ENCODE measurements at regions not wholly inside any gene's neighbourhood (a gene's known extent, or its start where the extent isn't known, plus 50 kb on each side); places are given as distances from the start of the nearest gene placed in this dataset.

DNA sequence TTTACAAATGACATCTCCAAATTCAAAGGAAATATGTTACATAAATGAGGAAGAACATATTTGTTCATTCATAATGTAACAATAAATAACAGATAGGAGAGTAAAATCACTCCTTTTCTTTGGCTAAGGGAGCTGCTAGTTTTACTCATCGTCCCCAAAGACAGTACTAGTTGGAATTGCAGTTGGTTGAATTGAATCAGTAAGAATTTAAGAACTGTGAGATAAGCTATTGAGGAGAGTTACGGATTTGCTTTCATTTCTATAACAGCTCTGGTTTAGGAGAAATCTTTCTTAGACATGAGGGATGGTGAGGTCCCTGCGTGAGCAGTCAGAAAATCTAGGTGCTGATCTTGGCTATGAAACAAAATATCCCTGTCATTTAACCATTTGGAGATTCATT lies 402.8 kb downstream of the AEBP2 start:
- TF ChIP-seq, protein P1, sequence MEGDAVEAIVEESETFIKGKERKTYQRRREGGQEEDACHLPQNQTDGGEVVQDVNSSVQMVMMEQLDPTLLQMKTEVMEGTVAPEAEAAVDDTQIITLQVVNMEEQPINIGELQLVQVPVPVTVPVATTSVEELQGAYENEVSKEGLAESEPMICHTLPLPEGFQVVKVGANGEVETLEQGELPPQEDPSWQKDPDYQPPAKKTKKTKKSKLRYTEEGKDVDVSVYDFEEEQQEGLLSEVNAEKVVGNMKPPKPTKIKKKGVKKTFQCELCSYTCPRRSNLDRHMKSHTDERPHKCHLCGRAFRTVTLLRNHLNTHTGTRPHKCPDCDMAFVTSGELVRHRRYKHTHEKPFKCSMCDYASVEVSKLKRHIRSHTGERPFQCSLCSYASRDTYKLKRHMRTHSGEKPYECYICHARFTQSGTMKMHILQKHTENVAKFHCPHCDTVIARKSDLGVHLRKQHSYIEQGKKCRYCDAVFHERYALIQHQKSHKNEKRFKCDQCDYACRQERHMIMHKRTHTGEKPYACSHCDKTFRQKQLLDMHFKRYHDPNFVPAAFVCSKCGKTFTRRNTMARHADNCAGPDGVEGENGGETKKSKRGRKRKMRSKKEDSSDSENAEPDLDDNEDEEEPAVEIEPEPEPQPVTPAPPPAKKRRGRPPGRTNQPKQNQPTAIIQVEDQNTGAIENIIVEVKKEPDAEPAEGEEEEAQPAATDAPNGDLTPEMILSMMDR (IDR thresholded peaks at IDR 0.05; ENCODE audit: low read depth, low read length) = no peak
- TF ChIP-seq EZH2phosphoT487 (IDR thresholded peaks at IDR 0.05; ENCODE audit: low read depth) = no peak

Measured in OCI-LY3 (cell line).